ENCODE measurements at regions not wholly inside any gene's neighbourhood (a gene's known extent, or its start where the extent isn't known, plus 50 kb on each side); places are given as distances from the start of the nearest gene placed in this dataset.

DNA sequence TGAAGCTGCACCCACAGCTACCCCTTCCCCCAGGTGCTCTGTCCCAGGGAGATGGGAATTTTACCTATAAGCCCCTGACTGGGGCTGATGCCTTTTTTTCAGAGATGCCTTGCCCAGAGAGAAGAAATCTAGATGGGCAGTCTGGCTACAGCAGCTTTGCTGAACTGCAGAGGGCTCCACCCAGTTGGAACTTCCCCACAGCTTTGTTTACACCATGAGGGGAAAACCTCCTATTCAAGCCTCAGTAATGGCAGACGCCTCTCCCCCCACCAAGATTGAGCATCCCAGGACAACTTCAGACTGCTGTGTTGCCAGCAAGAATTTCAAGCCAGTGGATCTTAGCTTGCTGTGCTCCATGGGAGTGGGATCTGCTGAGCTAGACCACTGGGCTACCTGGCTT is 122.6 kb upstream of the MOCS1 start:
- CTCF ChIA-PET = no interaction called here
- no peaks in the 10 kb centered on the region for H3K4me1 ChIP-seq (ENCODE audit: control insufficient read depth in 2 of 2, insufficient read depth in 2 of 2, low read length in 2 of 2)
- ATAC-seq (no peak), DNase-seq (no peak)
- no peak overlapping the region for H3K4me3 ChIP-seq (ENCODE audit: low read length)
- no peaks in the 10 kb centered on the region for H3K36me3 ChIP-seq (ENCODE audit: control insufficient read depth in 2 of 3, insufficient read depth in 3 of 3, low read length in 3 of 3)
- Mint-ChIP-seq H3K27me3 (peaks cover 0 to 13% (median 12%) of the 10 kb centered on the region in 5 donors), H3K4me3 (no peak overlapping the region), H3K27ac (no peak overlapping the region), H3K9me3 (peaks cover 0 to 6% (median 1%) of the 10 kb centered on the region in 11 donors), H3K36me3 (no peaks in the 10 kb centered on the region), H3K4me1 (no peaks in the 10 kb centered on the region)
- POLR2A ChIA-PET = no interaction called here
- no peaks in the 10 kb centered on the region for H3K9me3 ChIP-seq (ENCODE audit: control insufficient read depth in 2 of 3, low read length in 3 of 3)
- no peak overlapping the region for H3K27ac ChIP-seq (ENCODE audit: low read depth, low read length)
- no peaks in the 10 kb centered on the region for H3K27me3 ChIP-seq (ENCODE audit: control insufficient read depth in 2 of 2, insufficient read depth in 2 of 2, low read length in 2 of 2)
- intact Hi-C loops (cut with micrococcal nuclease) = no loop called here

- Histone ChIP-seq H3K4me3 (ENCODE audit: low read length) (no peak overlapping the region), H3K36me3 (ENCODE audit: control insufficient read depth in 2 of 3, insufficient read depth in 3 of 3, low read length in 3 of 3) (no peaks in the 10 kb centered on the region), H3K27me3 (ENCODE audit: control insufficient read depth in 2 of 2, insufficient read depth in 2 of 2, low read length in 2 of 2) (no peaks in the 10 kb centered on the region), H3K27ac (ENCODE audit: low read depth, low read length) (no peak overlapping the region), H3K9me3 (ENCODE audit: control insufficient read depth in 2 of 3, low read length in 3 of 3) (no peaks in the 10 kb centered on the region), H3K4me1 (ENCODE audit: control insufficient read depth in 2 of 2, insufficient read depth in 2 of 2, low read length in 2 of 2) (no peaks in the 10 kb centered on the region)
- POLR2A ChIA-PET = no interaction called here
- Mint-ChIP-seq H3K4me3 (no peak overlapping the region), H3K27me3 (peaks cover 0 to 20% (median 15%) of the 10 kb centered on the region in 5 donors), H3K36me3 (peaks cover 0 to 4% (median 0%) of the 10 kb centered on the region in 5 donors), H3K9me3 (peaks cover 0 to 16% (median 4%) of the 10 kb centered on the region in 11 donors), H3K27ac (no peak overlapping the region), H3K4me1 (no peaks in the 10 kb centered on the region)
- CTCF ChIA-PET = no interaction called here
- intact Hi-C loops (cut with micrococcal nuclease) = no loop called here
- DNase-seq (no peak), ATAC-seq (no peak)
These were observed 120.3 kb upstream of the MOCS1 start for GRCh38 chr6:40054602-40055001.

- POLR2A ChIA-PET = no interaction called here
- peaks cover 0 to 18% (median 4%) of the 10 kb centered on the region in 11 donors for H3K9me3 Mint-ChIP-seq
- H3K27ac Mint-ChIP-seq = no peak overlapping the region
- Histone ChIP-seq H3K36me3 (ENCODE audit: control insufficient read depth in 2 of 3, insufficient read depth in 3 of 3, low read length in 3 of 3) (no peaks in the 10 kb centered on the region), H3K4me1 (ENCODE audit: control insufficient read depth in 2 of 2, insufficient read depth in 2 of 2, low read length in 2 of 2) (no peaks in the 10 kb centered on the region), H3K9me3 (ENCODE audit: control insufficient read depth in 2 of 3, low read length in 3 of 3) (no peaks in the 10 kb centered on the region), H3K27ac (ENCODE audit: low read depth, low read length) (no peak overlapping the region), H3K27me3 (ENCODE audit: control insufficient read depth in 2 of 2, insufficient read depth in 2 of 2, low read length in 2 of 2) (no peaks in the 10 kb centered on the region), H3K4me3 (ENCODE audit: low read length) (no peak overlapping the region)
- H3K4me1 Mint-ChIP-seq = no peaks in the 10 kb centered on the region
- DNase-seq (no peak), ATAC-seq (no peak)
- H3K27me3 Mint-ChIP-seq = peaks cover 0 to 24% (median 17%) of the 10 kb centered on the region in 5 donors
- CTCF ChIA-PET = no interaction called here
- no peak overlapping the region for H3K4me3 Mint-ChIP-seq
- peaks cover 0 to 4% (median 0%) of the 10 kb centered on the region in 5 donors for H3K36me3 Mint-ChIP-seq
- intact Hi-C loops (cut with micrococcal nuclease) = no loop called here
These were observed 119.9 kb upstream of the MOCS1 start for GRCh38 chr6:40054186-40054585.

GRCh38 chr6:40049128-40049527 is 114.9 kb upstream of the MOCS1 start:
- POLR2A ChIA-PET = no interaction called here
- intact Hi-C loops (cut with micrococcal nuclease) = no loop called here
- CTCF ChIA-PET = no interaction called here
- DNase-seq (no peak), ATAC-seq (no peak)
- peaks cover 0 to 22% (median 14%) of the 10 kb centered on the region in 5 donors for H3K27me3 Mint-ChIP-seq
- Histone ChIP-seq H3K27me3 (ENCODE audit: control insufficient read depth in 2 of 2, insufficient read depth in 2 of 2, low read length in 2 of 2) (no peaks in the 10 kb centered on the region), H3K4me1 (ENCODE audit: control insufficient read depth in 2 of 2, insufficient read depth in 2 of 2, low read length in 2 of 2) (no peaks in the 10 kb centered on the region), H3K9me3 (ENCODE audit: control insufficient read depth in 2 of 3, low read length in 3 of 3) (no peaks in the 10 kb centered on the region), H3K27ac (ENCODE audit: low read depth, low read length) (no peak overlapping the region), H3K36me3 (ENCODE audit: control insufficient read depth in 2 of 3, insufficient read depth in 3 of 3, low read length in 3 of 3) (no peaks in the 10 kb centered on the region), H3K4me3 (ENCODE audit: low read length) (no peak overlapping the region)
- H3K36me3 Mint-ChIP-seq = peaks cover 0 to 4% (median 0%) of the 10 kb centered on the region in 5 donors
- no peak overlapping the region for H3K4me3 Mint-ChIP-seq
- H3K27ac Mint-ChIP-seq = no peak overlapping the region
- H3K4me1 Mint-ChIP-seq = no peaks in the 10 kb centered on the region
- peaks cover 0 to 18% (median 4%) of the 10 kb centered on the region in 11 donors for H3K9me3 Mint-ChIP-seq

DNA sequence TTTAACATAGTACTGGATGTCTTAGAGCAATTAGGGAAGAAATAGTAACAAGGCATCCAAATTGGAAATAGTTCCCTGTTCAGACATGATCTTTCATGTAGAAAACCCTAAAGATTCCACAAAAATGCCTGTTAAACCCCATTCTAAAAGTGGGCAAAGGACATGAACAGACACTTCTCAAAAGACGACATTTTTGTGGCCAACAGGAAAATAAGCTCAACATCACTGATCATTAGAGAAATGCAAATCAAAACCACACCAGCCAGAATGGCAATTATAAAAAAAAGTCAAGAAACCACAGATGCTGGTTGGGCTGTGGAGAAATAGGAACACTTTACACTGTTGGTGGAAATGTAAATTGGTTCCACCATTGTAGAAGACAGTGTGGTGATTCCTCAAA is 109.9 kb upstream of the MOCS1 start:
- H3K36me3 ChIP-seq (ENCODE audit: control insufficient read depth in 2 of 3, insufficient read depth in 3 of 3, low read length in 3 of 3) = no peaks in the 10 kb centered on the region
- H3K9me3 ChIP-seq (ENCODE audit: control insufficient read depth in 2 of 3, low read length in 3 of 3) = no peaks in the 10 kb centered on the region
- DNase-seq = no peak
- intact Hi-C loops (cut with micrococcal nuclease) = no loop called here
- no peak overlapping the region for H3K4me3 ChIP-seq (ENCODE audit: low read length)
- no peak overlapping the region for H3K4me3 Mint-ChIP-seq
- ATAC-seq = no peak
- no peaks in the 10 kb centered on the region for H3K4me1 Mint-ChIP-seq
- H3K9me3 Mint-ChIP-seq = peaks cover 0 to 22% (median 6%) of the 10 kb centered on the region in 11 donors
- no peaks in the 10 kb centered on the region for H3K27me3 ChIP-seq (ENCODE audit: control insufficient read depth in 2 of 2, insufficient read depth in 2 of 2, low read length in 2 of 2)
- no peak overlapping the region for H3K27ac ChIP-seq (ENCODE audit: low read depth, low read length)
- no peaks in the 10 kb centered on the region for H3K4me1 ChIP-seq (ENCODE audit: control insufficient read depth in 2 of 2, insufficient read depth in 2 of 2, low read length in 2 of 2)
- CTCF ChIA-PET = no interaction called here
- POLR2A ChIA-PET = no interaction called here
- H3K36me3 Mint-ChIP-seq = no peaks in the 10 kb centered on the region
- H3K27ac Mint-ChIP-seq = no peak overlapping the region
- H3K27me3 Mint-ChIP-seq = peaks cover 3 to 50% (median 26%) of the 10 kb centered on the region in 5 donors

- Mint-ChIP-seq H3K4me1 (no peaks in the 10 kb centered on the region), H3K9me3 (peaks cover 0 to 22% (median 6%) of the 10 kb centered on the region in 11 donors)
These were observed 108.0 kb upstream of the MOCS1 start for GRCh38 chr6:40042232-40042631.

DNA sequence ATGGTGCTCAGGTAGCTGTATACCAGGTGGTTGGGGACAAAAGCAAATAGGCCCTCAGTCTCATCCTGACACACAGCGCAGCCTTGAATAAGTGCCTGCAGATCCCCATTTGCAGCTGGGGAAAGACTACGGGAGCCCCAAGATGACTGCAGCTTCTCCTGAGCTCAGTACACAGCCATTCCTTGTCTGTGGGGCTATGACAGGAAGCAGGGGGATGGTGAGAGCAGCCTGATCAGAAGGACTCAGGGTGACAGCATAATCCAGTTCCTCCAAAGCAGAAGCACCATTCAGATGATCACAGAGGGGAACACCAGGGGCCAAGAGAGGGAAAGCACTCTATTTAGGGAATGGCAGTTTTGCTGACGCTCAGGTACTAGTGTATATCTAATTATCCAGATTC is 104.8 kb upstream of the MOCS1 start:
- CTCF ChIA-PET = no interaction called here
- H3K4me1 Mint-ChIP-seq = no peaks in the 10 kb centered on the region
- H3K27me3 Mint-ChIP-seq = peaks cover 3 to 59% (median 22%) of the 10 kb centered on the region in 5 donors
- no peaks in the 10 kb centered on the region for H3K9me3 ChIP-seq (ENCODE audit: control insufficient read depth in 2 of 3, low read length in 3 of 3)
- peaks cover 0 to 23% (median 5%) of the 10 kb centered on the region in 11 donors for H3K9me3 Mint-ChIP-seq
- H3K27ac Mint-ChIP-seq = no peak overlapping the region
- no peaks in the 10 kb centered on the region for H3K36me3 Mint-ChIP-seq
- ATAC-seq (no peak), DNase-seq (no peak)
- H3K36me3 ChIP-seq (ENCODE audit: control insufficient read depth in 2 of 3, insufficient read depth in 3 of 3, low read length in 3 of 3) = no peaks in the 10 kb centered on the region
- no peaks in the 10 kb centered on the region for H3K4me1 ChIP-seq (ENCODE audit: control insufficient read depth in 2 of 2, insufficient read depth in 2 of 2, low read length in 2 of 2)
- POLR2A ChIA-PET = no interaction called here
- intact Hi-C loops (cut with micrococcal nuclease) = no loop called here
- no peak overlapping the region for H3K4me3 Mint-ChIP-seq
- no peaks in the 10 kb centered on the region for H3K27me3 ChIP-seq (ENCODE audit: control insufficient read depth in 2 of 2, insufficient read depth in 2 of 2, low read length in 2 of 2)
- H3K4me3 ChIP-seq (ENCODE audit: low read length) = no peak overlapping the region
- no peak overlapping the region for H3K27ac ChIP-seq (ENCODE audit: low read depth, low read length)

More at GRCh38 chr6:40042232-40042631, 108.0 kb upstream of the MOCS1 start:
- Mint-ChIP-seq H3K27ac (no peak overlapping the region), H3K4me3 (no peak overlapping the region), H3K36me3 (no peaks in the 10 kb centered on the region), H3K27me3 (peaks cover 3 to 52% (median 26%) of the 10 kb centered on the region in 5 donors)
- no peak overlapping the region for H3K4me3 ChIP-seq (ENCODE audit: low read length)
- H3K27ac ChIP-seq (ENCODE audit: low read depth, low read length) = no peak overlapping the region
- ATAC-seq = no peak
- H3K27me3 ChIP-seq (ENCODE audit: control insufficient read depth in 2 of 2, insufficient read depth in 2 of 2, low read length in 2 of 2) = no peaks in the 10 kb centered on the region
- H3K4me1 ChIP-seq (ENCODE audit: control insufficient read depth in 2 of 2, insufficient read depth in 2 of 2, low read length in 2 of 2) = no peaks in the 10 kb centered on the region
- no peak for DNase-seq
- no peaks in the 10 kb centered on the region for H3K36me3 ChIP-seq (ENCODE audit: control insufficient read depth in 2 of 3, insufficient read depth in 3 of 3, low read length in 3 of 3)
- no peaks in the 10 kb centered on the region for H3K9me3 ChIP-seq (ENCODE audit: control insufficient read depth in 2 of 3, low read length in 3 of 3)
- CTCF ChIA-PET = no interaction called here
- intact Hi-C loops (cut with micrococcal nuclease) = no loop called here
- POLR2A ChIA-PET = no interaction called here
